ENCODE measurements at regions not wholly inside any gene's neighbourhood (a gene's known extent, or its start where the extent isn't known, plus 50 kb on each side); places are given as distances from the start of the nearest gene placed in this dataset.

DNA sequence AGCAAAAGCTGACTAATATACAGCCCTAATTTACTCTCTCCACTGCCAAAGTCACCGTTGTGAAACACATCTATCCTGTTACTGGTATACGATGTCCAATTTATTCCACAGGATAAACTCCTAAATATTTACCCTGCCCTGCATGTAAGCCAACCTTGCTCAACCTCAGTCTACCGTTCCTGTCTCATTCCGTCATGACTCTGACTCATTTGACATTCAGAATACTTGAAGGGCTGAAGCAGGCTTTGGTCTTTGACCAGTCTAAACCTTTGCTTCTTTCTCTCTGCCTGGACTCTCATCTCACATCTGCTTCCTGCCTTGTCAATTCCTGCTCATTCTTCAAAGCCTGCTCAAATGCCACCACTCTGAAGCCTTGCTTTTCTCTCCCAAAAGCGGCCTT lies 157.5 kb downstream of the SCP2D1 start:
- TF ChIP-seq, protein P1, sequence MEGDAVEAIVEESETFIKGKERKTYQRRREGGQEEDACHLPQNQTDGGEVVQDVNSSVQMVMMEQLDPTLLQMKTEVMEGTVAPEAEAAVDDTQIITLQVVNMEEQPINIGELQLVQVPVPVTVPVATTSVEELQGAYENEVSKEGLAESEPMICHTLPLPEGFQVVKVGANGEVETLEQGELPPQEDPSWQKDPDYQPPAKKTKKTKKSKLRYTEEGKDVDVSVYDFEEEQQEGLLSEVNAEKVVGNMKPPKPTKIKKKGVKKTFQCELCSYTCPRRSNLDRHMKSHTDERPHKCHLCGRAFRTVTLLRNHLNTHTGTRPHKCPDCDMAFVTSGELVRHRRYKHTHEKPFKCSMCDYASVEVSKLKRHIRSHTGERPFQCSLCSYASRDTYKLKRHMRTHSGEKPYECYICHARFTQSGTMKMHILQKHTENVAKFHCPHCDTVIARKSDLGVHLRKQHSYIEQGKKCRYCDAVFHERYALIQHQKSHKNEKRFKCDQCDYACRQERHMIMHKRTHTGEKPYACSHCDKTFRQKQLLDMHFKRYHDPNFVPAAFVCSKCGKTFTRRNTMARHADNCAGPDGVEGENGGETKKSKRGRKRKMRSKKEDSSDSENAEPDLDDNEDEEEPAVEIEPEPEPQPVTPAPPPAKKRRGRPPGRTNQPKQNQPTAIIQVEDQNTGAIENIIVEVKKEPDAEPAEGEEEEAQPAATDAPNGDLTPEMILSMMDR (conservative IDR thresholded peaks at IDR 0.05) = no peak
- TF ChIP-seq ZFX (IDR thresholded peaks at IDR 0.05) = no peak

All from C4-2B (cell line).